ENCODE measurements at regions not wholly inside any gene's neighbourhood (a gene's known extent, or its start where the extent isn't known, plus 50 kb on each side); places are given as distances from the start of the nearest gene placed in this dataset.

GRCh38 chr2:65508225-65508624, 75.8 kb upstream of the SPRED2 start:
- no peak for DNase-seq

GRCh38 chr2:65507102-65508069, 75.0 kb upstream of the SPRED2 start:
- no peak for DNase-seq

GRCh38 chr2:65504814-65505697, 72.7 kb upstream of the SPRED2 start:
- DNase-seq = no peak

GRCh38 chr2:65504201-65504600, 71.8 kb upstream of the SPRED2 start:
- DNase-seq = no peak

- no peak for DNase-seq
Measured at GRCh38 chr2:65503746-65504145, 71.3 kb upstream of the SPRED2 start.

- DNase-seq = no peak
Measured at GRCh38 chr2:65501836-65502235, 69.4 kb upstream of the SPRED2 start.

GRCh38 chr2:65501074-65501473, 68.7 kb upstream of the SPRED2 start:
- DNase-seq = no peak

GRCh38 chr2:65500310-65501040, 68.1 kb upstream of the SPRED2 start:
- no peak for DNase-seq

DNA sequence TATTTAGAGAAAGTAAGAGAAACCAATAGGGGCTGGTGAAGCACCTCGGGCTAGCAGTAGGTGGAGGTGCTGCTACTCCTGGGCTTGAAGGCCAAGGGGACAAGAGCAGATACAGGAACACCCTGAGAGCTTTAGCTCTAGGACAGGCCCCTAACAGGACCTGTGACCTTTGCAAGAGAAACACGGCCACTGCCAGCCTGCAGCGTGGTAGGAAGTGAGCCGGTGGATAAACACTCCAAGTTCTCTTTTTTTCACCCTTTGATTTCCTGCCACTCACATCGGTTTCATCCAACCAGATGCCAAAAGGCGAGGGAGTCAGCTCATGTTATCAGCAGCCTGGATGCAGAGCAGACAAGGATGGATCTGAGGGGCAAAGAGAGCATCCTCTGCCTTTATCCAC, 66.8 kb upstream of the SPRED2 start:
- DNase-seq = no peak

DNA sequence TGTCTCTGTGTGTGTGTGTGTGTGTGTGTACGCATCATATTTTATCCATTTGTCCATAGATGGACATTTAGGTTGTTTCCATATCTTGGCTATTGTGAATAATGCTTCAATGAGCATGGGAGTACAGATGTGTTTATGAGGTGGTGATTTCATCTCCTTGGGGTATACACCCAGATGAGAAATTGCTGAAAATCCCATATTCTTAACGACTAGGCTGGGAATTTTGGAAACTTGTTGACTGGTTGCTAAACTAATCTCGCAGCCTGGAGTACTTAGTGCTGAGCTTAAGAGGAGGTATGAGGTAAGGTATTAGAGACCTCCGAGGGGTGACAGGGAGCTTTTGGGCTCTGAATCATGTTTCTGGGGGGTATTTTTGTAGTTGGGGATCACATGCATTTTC, 66.0 kb upstream of the SPRED2 start:
- DNase-seq = no peak

DNA sequence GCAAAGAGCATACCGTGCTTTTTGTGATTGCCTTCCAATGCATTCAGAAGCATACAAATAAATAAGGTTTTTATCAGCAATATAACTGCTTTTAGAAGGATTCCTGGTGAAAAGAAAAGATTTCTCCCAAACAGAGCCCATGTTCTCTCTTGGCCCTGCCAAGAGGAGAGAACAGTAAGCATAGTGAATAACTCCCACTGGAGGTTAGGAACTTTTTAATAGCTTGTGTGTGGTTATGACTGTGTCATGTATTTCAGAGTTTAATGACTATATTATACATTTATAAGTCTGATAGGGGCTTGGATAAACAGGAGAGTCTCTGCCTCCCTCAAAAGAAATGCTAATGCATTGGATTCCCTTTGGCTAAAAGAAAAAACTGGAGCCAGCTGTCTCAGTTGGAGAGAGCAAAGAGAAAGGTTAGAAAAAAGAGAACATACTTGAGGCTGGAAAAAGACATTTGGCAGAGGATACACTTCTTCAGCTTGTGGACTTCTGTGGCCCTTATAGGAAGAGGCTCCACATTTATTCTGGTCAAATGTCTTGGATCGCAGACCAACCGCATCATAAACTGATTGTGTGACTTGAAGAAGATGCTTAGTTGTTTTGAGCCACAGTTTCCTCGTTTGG, 63.0 kb upstream of the SPRED2 start:
- DNase-seq = no peak

DNA sequence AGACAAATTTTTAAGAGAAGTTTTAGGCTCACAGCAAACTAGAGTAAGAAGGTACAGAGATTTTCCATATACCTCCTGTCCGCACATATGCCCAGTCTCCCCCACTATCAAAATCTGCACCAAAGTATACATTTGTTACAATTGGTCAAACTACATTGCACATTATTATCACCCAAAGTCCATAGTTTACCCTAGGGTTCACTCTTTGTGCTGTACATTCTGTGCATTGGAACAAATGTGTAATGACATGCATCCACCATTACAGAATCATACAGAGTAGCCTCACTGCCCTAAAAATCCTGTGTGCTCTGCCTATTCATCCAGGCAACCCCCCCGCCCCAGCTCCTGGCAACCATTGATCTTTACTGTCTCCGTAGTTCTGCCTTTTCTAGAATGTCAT, 61.7 kb upstream of the SPRED2 start:
- no peak for DNase-seq

- no peak for DNase-seq
Measured at GRCh38 chr2:65491381-65491905, 59.0 kb upstream of the SPRED2 start.

DNA sequence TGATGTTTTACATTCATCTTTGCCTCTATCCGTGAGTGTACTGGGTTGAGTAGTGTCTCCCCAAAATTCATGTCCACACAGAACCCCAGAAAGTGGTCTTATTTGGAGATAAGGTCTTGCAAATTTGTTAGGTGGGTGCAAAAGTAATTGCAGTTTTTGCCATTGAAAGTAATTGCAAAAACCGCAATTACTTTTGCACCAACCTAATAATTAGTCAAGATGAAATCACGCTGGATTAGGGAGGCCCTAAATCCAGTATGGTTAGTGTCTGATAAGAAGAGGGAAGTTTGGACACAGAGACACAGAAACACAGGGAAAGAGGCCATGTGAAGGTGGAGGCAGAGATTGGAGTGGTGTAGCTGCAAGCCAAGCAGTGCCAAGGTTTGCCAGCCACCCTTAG, 57.8 kb upstream of the SPRED2 start:
- no peak for DNase-seq

GRCh38 chr2:65489269-65489668, 56.9 kb upstream of the SPRED2 start:
- no peak for DNase-seq

- DNase-seq = no peak
Measured at GRCh38 chr2:65488527-65488926, 56.1 kb upstream of the SPRED2 start.

DNA sequence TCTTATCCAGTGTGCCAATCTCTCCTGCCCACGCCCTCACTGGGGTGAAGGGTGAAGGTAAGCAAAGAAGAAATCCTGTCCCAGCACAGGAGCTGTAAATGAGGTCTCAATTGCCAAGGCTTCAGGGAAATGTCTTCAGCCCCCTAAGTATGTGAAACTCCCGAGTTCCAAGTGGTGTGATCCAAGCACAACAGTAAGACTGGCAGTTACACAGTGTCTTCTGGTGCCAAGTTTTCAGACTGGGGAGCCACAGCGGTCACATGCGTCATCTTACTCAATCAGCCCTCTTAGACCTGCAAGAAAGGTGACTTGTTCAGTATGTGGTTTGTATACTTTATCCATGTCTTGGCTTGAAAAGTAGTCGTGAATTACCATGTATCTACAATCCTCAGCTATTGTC, 55.0 kb upstream of the SPRED2 start:
- no peak for DNase-seq

- no peak for DNase-seq
Measured at GRCh38 chr2:65486802-65487201, 54.4 kb upstream of the SPRED2 start.

- no peak for DNase-seq
Measured at GRCh38 chr2:65486282-65486681, 53.9 kb upstream of the SPRED2 start.

- DNase-seq = no peak
Measured at GRCh38 chr2:65485839-65486238, 53.4 kb upstream of the SPRED2 start.

DNA sequence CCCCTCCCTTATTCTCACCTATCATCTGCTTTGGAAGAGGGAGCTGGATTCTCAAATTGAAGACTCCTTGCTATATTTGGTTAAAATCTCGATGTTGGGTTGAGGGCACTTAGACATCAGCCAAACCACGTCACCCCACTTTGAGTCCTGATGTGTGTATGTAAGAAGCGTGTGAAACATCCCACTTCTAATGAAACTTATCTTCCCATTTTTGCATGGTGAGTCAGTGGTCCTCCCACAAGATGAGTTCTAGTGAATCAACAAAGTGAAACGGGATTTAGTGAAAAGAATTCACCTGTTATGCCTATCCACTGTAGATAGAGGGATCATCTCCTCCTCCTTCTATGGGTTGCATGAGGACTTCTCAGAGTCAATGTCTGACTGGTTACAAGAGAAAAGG, 51.4 kb upstream of the SPRED2 start:
- DNase-seq = no peak

- DNase-seq = no peak
Measured at GRCh38 chr2:65482971-65483370, 50.6 kb upstream of the SPRED2 start.

Measured in activated CD4-positive, alpha-beta T cell treated with anti-CD3 and anti-CD28 coated beads, Interleukin-2, amount 50 U/mL, for 48 hours (primary cell).